Liver (tissue), 3 donors: ENCODE measurements at regions not wholly inside any gene's neighbourhood (a gene's known extent, or its start where the extent isn't known, plus 50 kb on each side); places are given as distances from the start of the nearest gene placed in this dataset.

Source experiments
- ATF3 ChIP-seq: IDR thresholded peaks from 2 replicates; pipeline ENCODE4 v1.6.1; 2016; ENCODE audit warnings: antibody characterized with exemption
- CTCF ChIP-seq: fragments of 150-350 bp; IDR thresholded peaks from 2 replicates; pipeline ENCODE4 v1.5.1; 2017; ENCODE audit warnings: improper control_type of control experiment, low read depth, low read length; ENCODE audit not compliant: missing input control
- EGR1 ChIP-seq, 2 donors: IDR thresholded peaks; 2 replicates each; pipeline ENCODE4 v1.6.1; 2016 to 2018; ENCODE audit warnings: antibody characterized with exemption in 2 of 2, low read depth in 2 of 2
- FOXA1 ChIP-seq: IDR thresholded peaks from 2 replicates; pipeline ENCODE4 v1.6.1; 2016; ENCODE audit warnings: antibody characterized with exemption
- JUND ChIP-seq, 2 donors: IDR thresholded peaks; 2 replicates each; pipeline ENCODE4 v1.6.1; 2016; ENCODE audit warnings: antibody characterized with exemption in 2 of 2
- MAX ChIP-seq: IDR thresholded peaks from 2 replicates; pipeline ENCODE4 v1.6.1; 2016; ENCODE audit warnings: antibody characterized with exemption
- NR2F2 ChIP-seq: IDR thresholded peaks from 2 replicates; pipeline ENCODE4 v1.6.1; 2016; ENCODE audit warnings: antibody characterized with exemption
- REST ChIP-seq: IDR thresholded peaks from 2 replicates; pipeline ENCODE4 v1.6.1; 2016; ENCODE audit warnings: antibody characterized with exemption, mild to moderate bottlenecking
- TAF1 ChIP-seq: conservative IDR thresholded peaks from 2 replicates; pipeline ENCODE4 v1.6.1; 2016; ENCODE audit warnings: antibody characterized with exemption, mild to moderate bottlenecking
- YY1 ChIP-seq: IDR thresholded peaks from 2 replicates; pipeline ENCODE4 v1.6.1; 2016; ENCODE audit warnings: antibody characterized with exemption, mild to moderate bottlenecking
- ZBTB33 ChIP-seq: IDR thresholded peaks from 2 replicates; pipeline ENCODE4 v1.6.1; 2016; ENCODE audit warnings: antibody characterized with exemption
- donor health status: healthy.
- donor health status: healthy.

- TF ChIP-seq CTCF (no peak), FOXA1 (no peak), ZBTB33 (no peak), JUND (IDR thresholded peaks at IDR 0.05) (no peak), MAX (no peak), TAF1 (no peak), EGR1 (IDR thresholded peaks at IDR 0.05; ENCODE audit: low read depth in 2 of 2) (no peak), REST (no peak), YY1 (no peak), NR2F2 (no peak), ATF3 (no peak)
Observed at GRCh38 chr5:113723021-113723420, 209.5 kb downstream of the YTHDC2 start.
